H9 (cell line): ENCODE measurements at regions not wholly inside any gene's neighbourhood (a gene's known extent, or its start where the extent isn't known, plus 50 kb on each side); places are given as distances from the start of the nearest gene placed in this dataset.

ENCODE experiments used
- DNase-seq: peaks from one replicate; pipeline ENCODE4 v3.0.0-alpha.2; 2017
- H2AFZ ChIP-seq: one replicate; pipeline ENCODE4 v1.6.1; 2013; ENCODE audit warnings: mild to moderate bottlenecking, low read length, control low read depth, moderate library complexity
- H2AK5ac ChIP-seq: 2 replicates; pipeline ENCODE4 v1.6.1; 2013; ENCODE audit warnings: low read length, control low read depth, mixed read lengths; ENCODE audit not compliant: insufficient read length
- H2BK120ac ChIP-seq: one replicate; pipeline ENCODE4 v1.6.1; 2013; ENCODE audit warnings: low read depth, mild to moderate bottlenecking, low read length, control low read depth, inconsistent platforms; ENCODE audit not compliant: poor library complexity, severe bottlenecking
- H2BK12ac ChIP-seq: 2 replicates; pipeline ENCODE4 v1.6.1; 2013; ENCODE audit warnings: low read length, control low read depth, mixed read lengths, low read depth; ENCODE audit not compliant: insufficient read length
- H2BK15ac ChIP-seq: 2 replicates; pipeline ENCODE4 v1.6.1; 2013; ENCODE audit warnings: low read depth, low read length, control low read depth
- H2BK20ac ChIP-seq: one replicate; pipeline ENCODE4 v1.6.1; 2013; ENCODE audit warnings: low read depth, mild to moderate bottlenecking, low read length, control low read depth, inconsistent platforms; ENCODE audit not compliant: poor library complexity, severe bottlenecking
- H2BK5ac ChIP-seq: 2 replicates; pipeline ENCODE4 v1.6.1; 2013; ENCODE audit warnings: low read length, control low read depth, mixed read lengths; ENCODE audit not compliant: insufficient read length
- H3K14ac ChIP-seq: 2 replicates; pipeline ENCODE4 v1.6.1; 2013; ENCODE audit warnings: low read length, control low read depth; ENCODE audit not compliant: insufficient read depth
- H3K18ac ChIP-seq: 2 replicates; pipeline ENCODE4 v1.6.1; 2013; ENCODE audit warnings: low read depth, mild to moderate bottlenecking, mixed read lengths, low read length, control low read depth; ENCODE audit not compliant: insufficient read length
- H3K23ac ChIP-seq: 2 replicates; pipeline ENCODE4 v1.6.1; 2013; ENCODE audit warnings: low read length, control low read depth, mixed read lengths, low read depth; ENCODE audit not compliant: insufficient read length
- H3K23me2 ChIP-seq: 2 replicates; pipeline ENCODE4 v1.6.1; 2013; ENCODE audit warnings: low read depth, mild to moderate bottlenecking, mixed read lengths, low read length, control low read depth; ENCODE audit not compliant: insufficient read length, poor library complexity, severe bottlenecking
- H3K27ac ChIP-seq: 2 replicates; pipeline ENCODE4 v1.5.1; 2013; ENCODE audit warnings: low read length, control low read depth, mixed read lengths, low read depth; ENCODE audit not compliant: insufficient read length
- H3K27me3 ChIP-seq: 2 replicates; pipeline ENCODE4 v1.6.1; 2013; ENCODE audit warnings: low read length, control low read depth, inconsistent platforms; ENCODE audit not compliant: insufficient read depth
- H3K4ac ChIP-seq: 2 replicates; pipeline ENCODE4 v1.6.1; 2013; ENCODE audit warnings: low read depth, mild to moderate bottlenecking, control low read depth, inconsistent platforms, low read length, moderate library complexity
- H3K4me1 ChIP-seq: 2 replicates; pipeline ENCODE4 v1.6.1; 2013; ENCODE audit warnings: low read length, control low read depth, inconsistent platforms; ENCODE audit not compliant: insufficient read depth
- H3K4me2 ChIP-seq: 2 replicates; pipeline ENCODE4 v1.6.1; 2013; ENCODE audit warnings: low read length, control low read depth, mixed read lengths; ENCODE audit not compliant: insufficient read length, insufficient read depth
- H3K56ac ChIP-seq: 2 replicates; pipeline ENCODE4 v1.6.1; 2013; ENCODE audit warnings: low read depth, mild to moderate bottlenecking, mixed read lengths, low read length, control low read depth; ENCODE audit not compliant: insufficient read length
- H3K79me1 ChIP-seq: 2 replicates; pipeline ENCODE4 v1.6.1; 2013; ENCODE audit warnings: low read depth, mild to moderate bottlenecking, moderate library complexity, low read length, control low read depth, inconsistent platforms; ENCODE audit not compliant: insufficient read depth, poor library complexity, severe bottlenecking
- H3K79me2 ChIP-seq: 2 replicates; pipeline ENCODE4 v1.6.1; 2013; ENCODE audit warnings: low read length, control low read depth, inconsistent platforms; ENCODE audit not compliant: insufficient read depth
- H3K9ac ChIP-seq: 2 replicates; pipeline ENCODE4 v1.6.1; 2013; ENCODE audit warnings: low read length, control low read depth, mixed read lengths; ENCODE audit not compliant: insufficient read length; ENCODE audit errors: extremely low read depth
- H3K9me3 ChIP-seq: one replicate; pipeline ENCODE4 v1.6.1; 2013; ENCODE audit warnings: low read depth, low read length, inconsistent platforms; ENCODE audit not compliant: control insufficient read depth
- H3T11ph ChIP-seq: one replicate; pipeline ENCODE4 v1.6.1; 2013; ENCODE audit warnings: mild to moderate bottlenecking, low read length, control low read depth, inconsistent platforms
- H4K20me1 ChIP-seq: one replicate; pipeline ENCODE4 v1.6.1; 2013; ENCODE audit not compliant: control insufficient read depth, insufficient read length, insufficient read depth
- H4K5ac ChIP-seq: 2 replicates; pipeline ENCODE4 v1.6.1; 2013; ENCODE audit warnings: low read depth, mild to moderate bottlenecking, mixed read lengths, low read length, control low read depth; ENCODE audit not compliant: insufficient read length
- H4K8ac ChIP-seq: replicated peaks from 2 replicates; pipeline ENCODE4 v1.6.1; 2013; ENCODE audit warnings: low read length, control low read depth, mixed read lengths, low read depth; ENCODE audit not compliant: insufficient read length
- H4K91ac ChIP-seq: 2 replicates; pipeline ENCODE4 v1.6.1; 2013; ENCODE audit warnings: low read depth, mild to moderate bottlenecking, moderate library complexity, mixed read lengths, low read length, control low read depth; ENCODE audit not compliant: insufficient read length
- H3K27ac Mint-ChIP-seq, 3 experiments: 2 replicates in 2 of 3; 3 replicates in 1 of 3; pipeline ENCODE4 v1.8.0; 2020 to 2021; ENCODE audit warnings: mixed read lengths in 3 of 3, mild to moderate bottlenecking in 1 of 3, moderate library complexity in 1 of 3
- H3K27me3 Mint-ChIP-seq: 2 replicates; pipeline ENCODE4 v1.8.0; 2021; ENCODE audit warnings: low read depth, mild to moderate bottlenecking, moderate library complexity, mixed read lengths
- H3K36me3 Mint-ChIP-seq, 3 experiments: 2 replicates in 2 of 3; 3 replicates in 1 of 3; pipeline ENCODE4 v1.8.0; 2020 to 2021; ENCODE audit warnings: low read depth in 3 of 3, mixed read lengths in 3 of 3; ENCODE audit not compliant: insufficient read depth in 1 of 3
- H3K4me1 Mint-ChIP-seq, 2 experiments: 2 replicates each; pipeline ENCODE4 v1.8.0; 2020; ENCODE audit warnings: mixed read lengths in 2 of 2
- H3K4me3 Mint-ChIP-seq, 2 experiments: 2 replicates in 1 of 2; 3 replicates in 1 of 2; pipeline ENCODE4 v1.8.0; 2020 to 2021; ENCODE audit warnings: mild to moderate bottlenecking in 2 of 2, mixed read lengths in 2 of 2, moderate library complexity in 1 of 2
- H3K9me3 Mint-ChIP-seq, 2 experiments: 2 replicates in 1 of 2; 3 replicates in 1 of 2; pipeline ENCODE4 v1.8.0; 2020; ENCODE audit warnings: mild to moderate bottlenecking in 2 of 2, mixed read lengths in 2 of 2, moderate library complexity in 1 of 2
- CTCF ChIP-seq: fragments of 200-600 bp; sonication (generic); conservative IDR thresholded peaks from 3 replicates; pipeline ENCODE4 v1.8.0; 2021; ENCODE audit warnings: antibody characterized with exemption, mild to moderate bottlenecking
- WGBS: extraction: QIAGEN DNeasy Blood & Tissue Kit; methylation state at CpG from one replicate; pipeline ENCODE4 v1.1.7; 2013; ENCODE audit warnings: missing lambda C conversion rate, low lambda C conversion rate, mixed read lengths; ENCODE audit not compliant: insufficient read length; ENCODE audit errors: extremely low coverage; 5-methylcytosine and 5-hydroxymethylcytosine counted together

- Histone ChIP-seq H3K14ac (no peak overlapping the region), H3K9ac (no peak overlapping the region), H3K18ac (no peak overlapping the region), H3K9me3 (no peaks in the 10 kb centered on the region), H3T11ph (no peak overlapping the region), H3K23me2 (no peaks in the 10 kb centered on the region), H2BK15ac (no peak overlapping the region), H3K27me3 (no peaks in the 10 kb centered on the region), H2BK120ac (no peak overlapping the region), H4K8ac (no peak overlapping the region), H4K20me1 (no peaks in the 10 kb centered on the region), H3K23ac (no peak overlapping the region), H2AFZ (no peak overlapping the region), H2BK5ac (no peak overlapping the region), H3K4me2 (no peak overlapping the region), H3K27ac (no peak overlapping the region), H2BK12ac (no peak overlapping the region), H2AK5ac (no peak overlapping the region), H4K5ac (no peak overlapping the region), H3K4ac (no peak overlapping the region), H3K4me1 (no peaks in the 10 kb centered on the region; the same call in 1 of the 2 replicates), H3K79me1 (no peaks in the 10 kb centered on the region), H2BK20ac (no peak overlapping the region), H3K79me2 (no peaks in the 10 kb centered on the region), H3K56ac (no peak overlapping the region), H4K91ac (no peak overlapping the region)
- Mint-ChIP-seq H3K36me3 (no peaks in the 10 kb centered on the region), H3K4me3 (no peak overlapping the region), H3K4me1 (peaks cover 8% of the 10 kb centered on the region in 2 experiments), H3K27me3 (peaks cover 1% of the 10 kb centered on the region; the same call in 1 of the 2 replicates), H3K9me3 (no peaks in the 10 kb centered on the region), H3K27ac (0 out of 7 replicates have a peak overlapping the region, but pooled peaks of 1 of the 3 experiments have one; percentile 49)
- no peak for TF ChIP-seq CTCF
- WGBS, result no CpG with 5 or more reads among the region's 3 CpGs
- no peak for DNase-seq
These were observed 571.0 kb downstream of the TSN start for GRCh38 chr2:122326471-122326870.
